AG10803 (cell line): ENCODE measurements at regions not wholly inside any gene's neighbourhood (a gene's known extent, or its start where the extent isn't known, plus 50 kb on each side); places are given as distances from the start of the nearest gene placed in this dataset.
"Not testable (repeated sequence)": the region's sequence is repeated elsewhere in the genome, so short reads cannot be mapped to it uniquely, and the experiment has no call there.

ENCODE experiments used
- DNase-seq: peaks from one replicate; pipeline ENCODE4 v3.0.0; 2010; ENCODE audit warnings: low read depth
- H3K4me3 ChIP-seq: 2 replicates; pipeline ENCODE4 v1.5.1; 2011; ENCODE audit warnings: mild to moderate bottlenecking, low read length, control low read depth
- TF ChIP-seq, protein P1 (sequence below): conservative IDR thresholded peaks from 2 replicates; pipeline ENCODE4 v1.5.1; 2011; ENCODE audit warnings: mild to moderate bottlenecking, low read length, control low read depth, inconsistent platforms

DNA sequence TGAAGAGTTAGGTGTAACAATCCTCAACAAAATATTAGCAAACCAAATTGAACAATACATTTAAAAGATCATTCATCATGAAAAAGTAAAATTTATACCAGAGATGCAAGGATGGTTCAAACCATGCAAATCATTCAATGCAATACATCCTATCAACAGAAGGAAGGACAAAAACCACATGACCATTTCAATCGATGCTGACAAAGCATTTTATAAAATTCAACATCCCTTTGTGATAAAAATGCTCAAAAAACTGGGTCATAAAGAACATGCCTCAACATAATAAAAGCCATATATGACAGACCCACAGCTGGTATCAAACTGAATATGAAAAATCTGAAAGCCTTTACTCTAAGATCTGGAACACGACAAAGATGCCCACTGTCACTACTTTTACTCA is 490.3 kb upstream of the IRAK1BP1 start:
- no peak overlapping the region for H3K4me3 ChIP-seq
- no peak for DNase-seq
- TF ChIP-seq, protein P1, sequence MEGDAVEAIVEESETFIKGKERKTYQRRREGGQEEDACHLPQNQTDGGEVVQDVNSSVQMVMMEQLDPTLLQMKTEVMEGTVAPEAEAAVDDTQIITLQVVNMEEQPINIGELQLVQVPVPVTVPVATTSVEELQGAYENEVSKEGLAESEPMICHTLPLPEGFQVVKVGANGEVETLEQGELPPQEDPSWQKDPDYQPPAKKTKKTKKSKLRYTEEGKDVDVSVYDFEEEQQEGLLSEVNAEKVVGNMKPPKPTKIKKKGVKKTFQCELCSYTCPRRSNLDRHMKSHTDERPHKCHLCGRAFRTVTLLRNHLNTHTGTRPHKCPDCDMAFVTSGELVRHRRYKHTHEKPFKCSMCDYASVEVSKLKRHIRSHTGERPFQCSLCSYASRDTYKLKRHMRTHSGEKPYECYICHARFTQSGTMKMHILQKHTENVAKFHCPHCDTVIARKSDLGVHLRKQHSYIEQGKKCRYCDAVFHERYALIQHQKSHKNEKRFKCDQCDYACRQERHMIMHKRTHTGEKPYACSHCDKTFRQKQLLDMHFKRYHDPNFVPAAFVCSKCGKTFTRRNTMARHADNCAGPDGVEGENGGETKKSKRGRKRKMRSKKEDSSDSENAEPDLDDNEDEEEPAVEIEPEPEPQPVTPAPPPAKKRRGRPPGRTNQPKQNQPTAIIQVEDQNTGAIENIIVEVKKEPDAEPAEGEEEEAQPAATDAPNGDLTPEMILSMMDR: no peak

DNA sequence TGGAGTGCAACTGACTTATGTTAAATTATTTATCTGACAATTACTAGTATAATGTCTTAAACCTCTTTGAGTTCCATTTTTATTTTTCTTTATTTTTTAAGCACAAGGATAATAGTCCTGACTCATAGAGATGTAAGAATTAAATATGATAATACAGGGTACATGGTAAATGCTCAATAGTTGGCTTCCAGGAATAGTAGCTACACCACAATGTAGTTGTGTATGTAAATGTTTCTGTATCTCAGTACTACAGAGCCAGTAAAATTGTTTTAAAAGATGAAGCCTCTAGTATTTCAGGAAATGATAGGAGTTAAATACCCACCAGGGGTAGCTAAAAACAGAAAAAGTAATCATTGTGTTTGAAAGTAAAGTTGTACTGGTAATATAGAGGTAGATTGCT is 487.4 kb upstream of the IRAK1BP1 start:
- TF ChIP-seq, protein P1: no peak
- no peak overlapping the region for H3K4me3 ChIP-seq
- DNase-seq: no peak

DNA sequence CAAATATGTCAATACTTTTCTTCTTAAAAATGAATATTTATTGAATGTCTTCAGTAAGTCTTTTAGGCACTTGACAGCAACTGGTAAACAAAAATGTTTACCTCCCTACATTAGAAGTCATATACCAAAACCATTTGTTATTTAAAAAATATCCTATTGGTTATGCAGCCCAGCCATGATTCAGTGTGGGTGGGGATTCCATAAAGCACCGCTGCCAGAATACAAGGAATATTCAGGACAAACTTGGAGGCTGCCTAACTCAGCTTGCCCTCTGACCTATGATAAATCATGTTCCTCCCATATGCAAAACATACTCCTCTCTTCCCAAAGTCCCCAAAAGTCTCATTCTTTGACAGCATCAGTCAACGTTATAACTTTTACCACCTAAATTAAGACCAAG is 486.8 kb upstream of the IRAK1BP1 start:
- DNase-seq: no peak
- no peak overlapping the region for H3K4me3 ChIP-seq
- TF ChIP-seq, protein P1: no peak

DNA sequence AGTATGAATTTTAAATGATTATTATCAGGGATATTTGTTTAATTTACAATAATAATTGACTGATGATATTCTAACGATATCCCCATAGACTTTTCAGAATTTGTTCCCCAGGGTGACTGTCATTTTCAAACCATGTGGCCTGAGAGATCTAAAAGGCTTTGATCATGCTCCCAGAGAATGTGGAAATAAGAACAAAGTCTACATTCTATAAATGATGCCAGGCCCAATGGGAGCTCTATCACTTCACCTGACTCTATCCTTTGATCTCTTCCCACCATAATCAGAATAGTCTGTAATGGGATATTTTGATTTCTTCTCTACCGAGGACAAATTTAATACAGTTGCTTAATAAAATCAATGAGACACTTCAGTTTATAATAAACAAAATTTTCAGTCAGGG is 483.4 kb upstream of the IRAK1BP1 start:
- H3K4me3 ChIP-seq: no peak overlapping the region
- TF ChIP-seq, protein P1: no peak
- no peak for DNase-seq

DNA sequence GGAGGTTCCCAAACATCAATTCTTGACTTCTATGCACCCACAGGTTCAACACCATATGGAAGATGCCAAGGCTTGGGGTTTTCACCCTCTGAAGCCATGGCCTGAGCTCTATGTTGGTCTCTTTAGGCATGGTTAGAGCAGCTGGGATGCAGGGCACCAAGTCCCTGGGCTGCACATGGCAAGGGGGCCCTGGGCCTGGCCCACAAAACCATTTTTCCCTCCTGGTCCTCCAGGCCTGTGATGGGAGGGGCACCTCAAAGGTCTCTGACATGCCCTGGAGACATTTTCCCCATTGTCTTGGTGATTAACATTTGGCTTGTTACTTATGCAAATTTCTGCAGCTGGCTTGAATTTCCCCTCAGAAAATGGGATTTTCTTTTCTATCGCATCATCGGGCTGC is 480.5 kb upstream of the IRAK1BP1 start:
- H3K4me3 ChIP-seq, DNase-seq: not testable (repeated sequence)

DNA sequence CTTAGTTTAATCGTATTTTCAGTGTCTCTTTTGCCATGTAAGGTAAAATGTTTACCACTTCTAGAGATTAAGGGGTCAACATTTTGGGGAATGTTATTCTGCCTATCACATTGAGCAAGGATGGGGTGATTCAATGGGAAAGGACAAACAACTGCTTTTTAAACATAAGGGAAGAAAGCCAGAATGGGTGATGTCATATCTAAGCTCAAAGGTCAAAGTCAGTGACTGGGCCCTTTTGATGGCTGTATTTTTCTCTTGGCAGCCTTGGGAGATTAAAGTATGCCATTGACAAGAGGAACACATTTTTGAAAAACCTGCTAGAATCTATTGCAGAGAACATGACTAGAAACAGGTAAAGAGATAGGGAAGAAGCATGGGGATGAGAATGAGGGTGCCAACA is 477.3 kb upstream of the IRAK1BP1 start:
- TF ChIP-seq, protein P1: no peak
- no peak overlapping the region for H3K4me3 ChIP-seq
- DNase-seq: no peak

DNA sequence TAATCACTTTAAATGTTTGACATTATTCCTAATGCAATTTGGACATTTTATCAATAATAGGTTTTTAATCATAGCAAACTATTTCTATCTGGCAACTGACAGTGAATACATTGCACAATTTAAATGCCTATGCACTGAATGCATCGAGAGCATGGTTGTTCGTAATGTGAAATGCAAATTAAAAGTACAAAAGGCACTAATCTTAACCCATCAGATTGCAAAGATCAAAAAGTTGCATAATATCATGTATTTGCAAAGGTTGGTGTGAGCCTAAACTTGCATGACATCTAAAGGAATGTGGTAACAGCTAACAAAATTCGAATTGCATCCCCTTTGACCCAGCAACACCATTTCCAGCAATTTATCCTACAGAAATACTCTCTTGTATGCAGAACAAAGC is 469.9 kb upstream of the IRAK1BP1 start:
- DNase-seq: peak; percentile 20
- TF ChIP-seq, protein P1: no peak
- no peak overlapping the region for H3K4me3 ChIP-seq

DNA sequence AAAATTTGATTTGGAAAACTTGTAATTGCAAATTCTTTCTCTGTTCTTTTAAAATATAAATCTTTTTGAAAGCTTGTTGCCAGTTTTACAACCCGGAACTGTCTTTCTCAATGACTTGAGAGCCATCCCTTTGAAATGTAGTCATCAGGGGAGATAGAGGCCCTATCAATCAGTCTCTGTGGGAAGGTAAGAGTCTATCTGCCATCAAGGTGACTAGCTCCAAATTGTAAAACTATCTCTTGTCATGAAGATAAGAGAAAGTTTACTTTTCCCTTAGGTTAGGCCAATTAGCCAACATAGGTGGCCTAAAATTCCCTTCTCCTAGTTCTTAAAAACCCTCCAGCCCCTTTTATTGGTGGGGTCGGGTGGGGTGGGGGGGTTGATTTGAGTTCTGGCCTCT is 469.1 kb upstream of the IRAK1BP1 start:
- no peak for DNase-seq
- TF ChIP-seq, protein P1: no peak
- no peak overlapping the region for H3K4me3 ChIP-seq
